ENCODE measurements at regions not wholly inside any gene's neighbourhood (a gene's known extent, or its start where the extent isn't known, plus 50 kb on each side); places are given as distances from the start of the nearest gene placed in this dataset.
"Not testable (repeated sequence)": the region's sequence is repeated elsewhere in the genome, so short reads cannot be mapped to it uniquely, and the experiment has no call there.

GRCh38 chr2:12010779-12011178 is 264.3 kb downstream of the LPIN1 start:
- DNase-seq (no peak), ATAC-seq (no peak)
- H3K4me1 ChIP-seq, result peaks cover 0 to 28% (median 0%) of the 10 kb centered on the region in 12 donors
- H3K27me3 ChIP-seq, result no peaks in the 10 kb centered on the region
- H3K4me3 ChIP-seq, result no peak overlapping the region
- 91 to 96% (median 93%) methylated on average over 4 of the region's 4 CpGs for WGBS, 4 donors
- TF ChIP-seq CTCF (IDR thresholded peaks at IDR 0.05), result no peak
- no peak for TF ChIP-seq POLR2A (IDR thresholded peaks at IDR 0.05)
- intact Hi-C loops (cut with DNase I), result no loop called here
- H3K36me3 ChIP-seq, result no peaks in the 10 kb centered on the region
- no peak overlapping the region for H3K27ac ChIP-seq
- no peaks in the 10 kb centered on the region for H3K9me3 ChIP-seq

- Histone ChIP-seq H3K9me3 (no peaks in the 10 kb centered on the region), H3K27me3 (no peaks in the 10 kb centered on the region), H3K4me3 (no peak overlapping the region), H3K4me1 (peaks cover 0 to 13% (median 0%) of the 10 kb centered on the region in 12 donors), H3K27ac (peak overlapping the region in 1 of 12 donors; percentile 57), H3K36me3 (no peaks in the 10 kb centered on the region)
- 80 to 91% (median 83%) methylated on average over 9 of the region's 9 CpGs for WGBS, 4 donors
- intact Hi-C loops (cut with DNase I), result no loop called here
- no peak for TF ChIP-seq CTCF (IDR thresholded peaks at IDR 0.05)
- ATAC-seq, result peak in 3 of 4 donors; percentile 34 to 64 (median 37)
- peak in 2 of 5 donors; percentile 38 to 65 for DNase-seq
Measured at GRCh38 chr2:12014088-12014960, 267.9 kb downstream of the LPIN1 start.

- no peaks in the 10 kb centered on the region for H3K36me3 ChIP-seq
- intact Hi-C loops (cut with DNase I), result no loop called here
- DNase-seq, result no peak
- H3K4me3 ChIP-seq, result no peak overlapping the region
- no peak for ATAC-seq
- TF ChIP-seq POLR2A (IDR thresholded peaks at IDR 0.05) (no peak), CTCF (IDR thresholded peaks at IDR 0.05) (no peak)
- no peak overlapping the region for H3K27ac ChIP-seq
- peaks cover 0 to 26% (median 9%) of the 10 kb centered on the region in 12 donors for H3K9me3 ChIP-seq
- WGBS, 4 donors, result 73 to 82% (median 77%) methylated on average over 11 of the region's 11 CpGs
- peaks cover 0 to 12% (median 0%) of the 10 kb centered on the region in 12 donors for H3K4me1 ChIP-seq
- no peaks in the 10 kb centered on the region for H3K27me3 ChIP-seq
Measured at GRCh38 chr2:12017499-12018157, 271.2 kb downstream of the LPIN1 start.

- DNase-seq; H3K27ac ChIP-seq; ATAC-seq; H3K36me3 ChIP-seq; H3K27me3 ChIP-seq; H3K4me3 ChIP-seq; intact Hi-C loops (cut with DNase I): not testable (repeated sequence)
- peaks cover 0 to 26% (median 9%) of the 10 kb centered on the region in 12 donors for H3K9me3 ChIP-seq
- 82 to 89% (median 86%) methylated on average over 5 of the region's 5 CpGs for WGBS, 4 donors
- peaks cover 0 to 11% (median 0%) of the 10 kb centered on the region in 12 donors for H3K4me1 ChIP-seq
Measured at GRCh38 chr2:12018726-12019125, 272.3 kb downstream of the LPIN1 start.
